K562 (cell line): ENCODE measurements at regions not wholly inside any gene's neighbourhood (a gene's known extent, or its start where the extent isn't known, plus 50 kb on each side); places are given as distances from the start of the nearest gene placed in this dataset.

Source experiments
- ATAC-seq: fragments of 200-7000 bp; cut with Tn5 transposase; 3 replicates; pipeline ENCODE4 v1.9.1; 2020; ENCODE audit warnings: moderate library complexity
- BruUV-seq: library from RNA; stranded (reverse); fragments of 400-500 nt; replicated peaks from 2 replicates; lab custom pipeline; 2021; lab: Mats Ljungman, UMichigan
- CTCF ChIA-PET: fragments of 300-600 bp; formaldehyde crosslinking; extraction: SDS; loops from one replicate; lab custom pipeline; 2021; ENCODE audit warnings: low intra/inter-chr PET ratio; lab: Yijun Ruan, JAX
- POLR2A ChIA-PET: fragments of 300-600, 350-650 bp; sonication (Branson Sonifier 250); formaldehyde crosslinking; extraction: SDS; loops from one replicate; lab custom pipeline; 2021; ENCODE audit warnings: antibody characterized with exemption, inconsistent platforms; lab: Yijun Ruan, JAX
- DNase-seq, 4 experiments: peaks; one replicate each; pipeline versions ENCODE4 v3.0.0 to v3.0.0-alpha.2; 2011 to 2018; ENCODE audit warnings: low spot score in 3 of 4, mixed read lengths in 3 of 4; ENCODE audit errors: extremely low read depth in 1 of 4
- FAIRE-seq: peaks from 2 replicates; lab custom pipeline; 2011; peaks lifted over from hg19 to GRCh38; lab: Jason Lieb, UNC
- H2AFZ ChIP-seq: 2 replicates; pipeline ENCODE4 v1.6.0; 2011; ENCODE audit warnings: low read depth, low read length, control low read depth, inconsistent platforms
- H3K27ac ChIP-seq: fragments of 200-600 bp; 3 replicates; pipeline ENCODE4 v1.8.0; 2011; ENCODE audit warnings: low read depth, mild to moderate bottlenecking, control low read depth, inconsistent platforms, low read length, moderate library complexity, mixed read lengths; ENCODE audit errors: extremely low read depth
- H3K27me3 ChIP-seq, 2 experiments: fragments of 300-600 bp in 1 of 2; 2 replicates in 1 of 2; 3 replicates in 1 of 2; pipeline versions ENCODE4 v1.6.0 to v1.8.0; 2011; ENCODE audit warnings: inconsistent platforms in 2 of 2, low read length in 2 of 2, mild to moderate bottlenecking in 1 of 2, mixed read lengths in 1 of 2, moderate library complexity in 1 of 2; ENCODE audit not compliant: control insufficient read depth in 2 of 2, insufficient read depth in 2 of 2
- H3K36me3 ChIP-seq: fragments of 300-600 bp; 3 replicates; pipeline ENCODE4 v1.8.0; 2011; ENCODE audit warnings: mild to moderate bottlenecking, low read length, inconsistent platforms; ENCODE audit not compliant: control insufficient read depth, insufficient read depth
- H3K4me1 ChIP-seq, 2 experiments: fragments of 200-600 bp in 1 of 2; replicated peaks in 1 of 2; 2 replicates in 1 of 2; 3 replicates in 1 of 2; pipeline versions ENCODE4 v1.5.1 to v1.8.0; 2011; ENCODE audit warnings: inconsistent platforms in 2 of 2, low read length in 2 of 2, mild to moderate bottlenecking in 1 of 2, mixed read lengths in 1 of 2, moderate library complexity in 1 of 2; ENCODE audit not compliant: control insufficient read depth in 2 of 2, insufficient read depth in 2 of 2
- H3K4me2 ChIP-seq: 2 replicates; pipeline ENCODE4 v1.6.1; 2011; ENCODE audit warnings: low read length, control low read depth, inconsistent platforms, mixed read lengths; ENCODE audit not compliant: insufficient read depth
- H3K4me3 ChIP-seq: fragments of 200-600 bp; sonication (generic), shearing (Covaris generic); 2 replicates; pipeline ENCODE4 v1.5.1; 2016; ENCODE audit warnings: control low read depth, inconsistent platforms
- H3K79me2 ChIP-seq: fragments of 200-600 bp; 3 replicates; pipeline ENCODE4 v1.8.0; 2011; ENCODE audit warnings: low read length, inconsistent platforms; ENCODE audit not compliant: control insufficient read depth, insufficient read depth
- H3K9ac ChIP-seq, 2 experiments: 2 replicates each; pipeline versions ENCODE4 v1.6.0 to v1.6.1; 2011; ENCODE audit warnings: low read depth in 2 of 2, low read length in 2 of 2, control low read depth in 1 of 2, inconsistent platforms in 1 of 2, mild to moderate bottlenecking in 1 of 2, mixed read lengths in 1 of 2; ENCODE audit not compliant: insufficient read depth in 1 of 2
- H3K9me1 ChIP-seq: one replicate; pipeline ENCODE4 v1.6.0; 2011; ENCODE audit warnings: inconsistent platforms, mild to moderate bottlenecking, low read length, moderate library complexity; ENCODE audit not compliant: control insufficient read depth, insufficient read depth
- H3K9me3 ChIP-seq: replicated peaks from 2 replicates; pipeline ENCODE4 v1.5.1; 2011; ENCODE audit warnings: low read depth, low read length, inconsistent platforms; ENCODE audit not compliant: control insufficient read depth, insufficient read depth
- H4K20me1 ChIP-seq: replicated peaks from 2 replicates; pipeline ENCODE4 v1.6.1; 2011; ENCODE audit warnings: low read length, inconsistent platforms, mixed read lengths; ENCODE audit not compliant: control insufficient read depth, insufficient read depth
- COPS2 ChIP-seq: fragments of 450-650 bp; conservative IDR thresholded peaks from 2 replicates; pipeline ENCODE4 v1.6.1; 2016; ENCODE audit warnings: mild to moderate bottlenecking, moderate library complexity
- ELF4 ChIP-seq: fragments of 450-650 bp; formaldehyde crosslinking; IDR thresholded peaks from 2 replicates; pipeline ENCODE4 v1.4.0; 2022; ENCODE audit warnings: missing genetic modification characterization
- HEY1 ChIP-seq: fragments of 250-450 bp; sonication (Bioruptor Pico); IDR thresholded peaks from 2 replicates; pipeline ENCODE4 v1.5.0; 2020; ENCODE audit warnings: mild to moderate bottlenecking, moderate library complexity, borderline replicate concordance
- MAFF ChIP-seq: IDR thresholded peaks from 2 replicates; pipeline ENCODE4 v1.6.1; 2012; ENCODE audit warnings: low read length, improper control_type of control experiment
- MECOM ChIP-seq: fragments of 250-450 bp; sonication (Bioruptor Pico); IDR thresholded peaks from 2 replicates; pipeline ENCODE4 v1.8.0; 2022; ENCODE audit warnings: inconsistent platforms
- NEUROD1 ChIP-seq: fragments of 150-350 bp; IDR thresholded peaks from 2 replicates; pipeline ENCODE4 v1.6.1; 2014; ENCODE audit warnings: borderline replicate concordance, low read length, low read depth; ENCODE audit not compliant: partially characterized antibody
- SIN3B ChIP-seq: fragments of 450-650 bp; IDR thresholded peaks from 2 replicates; pipeline ENCODE4 v1.6.1; 2017; ENCODE audit warnings: low read depth, mild to moderate bottlenecking, moderate library complexity
- SIRT6 ChIP-seq: IDR thresholded peaks from one replicate; pipeline ENCODE4 v1.6.1; 2012; ENCODE audit warnings: low read depth, mild to moderate bottlenecking, control low read depth, inconsistent platforms, low read length, moderate library complexity
- SP2 ChIP-seq: IDR thresholded peaks from 2 replicates; pipeline ENCODE4 v1.6.1; 2011; ENCODE audit warnings: mild to moderate bottlenecking, low read depth, low read length, moderate library complexity; ENCODE audit not compliant: poor library complexity, severe bottlenecking; ENCODE audit errors: extremely low read depth
- ZNF232 ChIP-seq: sonication (generic); formaldehyde crosslinking; IDR thresholded peaks from 2 replicates; pipeline ENCODE4 v1.8.0; 2022; ENCODE audit warnings: mild to moderate bottlenecking, missing genetic modification reagents
- ZNF75A ChIP-seq: fragments of 450-650 bp; formaldehyde crosslinking; IDR thresholded peaks from 2 replicates; pipeline ENCODE4 v1.4.0; 2020; ENCODE audit warnings: mild to moderate bottlenecking
- ZNF764 ChIP-seq: fragments of 250-450 bp; sonication (Bioruptor Pico); IDR thresholded peaks from 2 replicates; pipeline ENCODE4 v1.4.0; 2020; ENCODE audit warnings: low read depth, mild to moderate bottlenecking, moderate library complexity
- WGBS: fragments of 100-300 bp; shearing (Covaris generic); methylation state at CpG from one replicate; pipeline ENCODE4 v1.1.6; 2016; ENCODE audit warnings: low coverage, mixed read lengths; ENCODE audit not compliant: insufficient coverage; ENCODE audit errors: missing lambda C conversion rate; 5-methylcytosine and 5-hydroxymethylcytosine counted together
- in situ Hi-C: fragments of 300-500 bp; cut with MboI; formaldehyde crosslinking; loops from 4 replicates; pipeline ENCODE4 v1.15.0; 2018; ENCODE audit warnings: inconsistent platforms, mixed read lengths
- intact Hi-C: fragments of 100-400 bp; cut with micrococcal nuclease; formaldehyde crosslinking; loops from 2 replicates; pipeline ENCODE4 v1.14.2; 2022
- TF ChIP-seq, protein P1 (sequence below): fragments of 450-650 bp; IDR thresholded peaks from 2 replicates; pipeline ENCODE4 v1.6.1; 2017; ENCODE audit warnings: antibody characterized with exemption, mild to moderate bottlenecking
- TF ChIP-seq, protein P2 (sequence below): fragments of 450-650 bp; IDR thresholded peaks from 2 replicates; pipeline ENCODE4 v1.6.1; 2018; ENCODE audit warnings: mild to moderate bottlenecking, low read depth; ENCODE audit not compliant: partially characterized antibody

DNA sequence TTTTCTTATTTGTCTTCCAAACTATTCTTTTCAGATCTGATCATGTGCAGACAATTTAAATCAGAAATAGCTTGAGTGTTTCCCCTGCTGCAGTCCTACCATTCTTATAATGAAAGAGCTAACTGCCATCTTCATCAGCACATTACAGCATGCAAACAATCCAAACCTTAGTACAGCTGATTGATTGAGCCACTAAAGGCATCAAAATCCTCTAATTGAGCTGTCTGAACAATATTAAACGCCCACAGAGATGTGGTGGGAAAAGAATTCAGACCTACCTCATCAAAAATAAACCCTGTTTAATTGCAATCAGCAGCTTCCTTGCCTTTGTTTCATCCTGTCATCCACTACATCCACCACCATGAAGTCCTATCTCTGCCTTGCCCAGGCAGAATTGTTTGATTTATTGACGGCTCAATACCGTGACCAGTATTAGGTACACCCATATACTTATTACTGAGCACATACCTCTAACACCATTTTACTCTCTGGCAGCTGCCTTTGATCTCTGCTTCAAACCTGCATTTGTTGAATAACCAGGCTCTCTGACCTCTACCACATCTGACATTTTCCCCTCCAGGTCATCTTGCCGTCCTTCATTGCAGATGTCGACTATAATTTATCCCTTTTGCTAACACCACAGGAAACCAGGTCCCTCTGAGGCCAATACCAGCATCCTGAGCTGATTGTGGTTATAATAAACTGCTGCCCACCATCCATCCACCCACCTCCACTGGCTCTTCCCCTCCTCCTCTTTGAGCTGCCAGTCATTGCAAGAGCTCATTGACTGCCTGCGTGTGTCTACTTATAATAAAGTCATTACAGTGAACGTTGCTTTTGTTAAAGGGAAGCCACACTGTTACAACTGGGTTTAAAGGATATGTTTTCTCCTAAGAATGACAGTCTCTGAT lies 78.5 kb downstream of the RBM43 start:
- 1% methylated on average over 7 of the region's 7 CpGs for WGBS
- intact Hi-C loops: no loop called here

More for the DNA sequence above, 78.5 kb downstream of the RBM43 start:
- Histone ChIP-seq H4K20me1 (no peaks in the 10 kb centered on the region), H3K4me1 (no peaks in the 10 kb centered on the region), H3K36me3 (no peaks in the 10 kb centered on the region), H2AFZ (no peak overlapping the region), H3K27ac (no peak overlapping the region), H3K9ac (no peak overlapping the region), H3K9me1 (no peaks in the 10 kb centered on the region)
- DNase-seq: no peak
- POLR2A ChIA-PET: interaction anchor here (1.0 kb wide), 1 partner anchor 10 kb away, joined by 3 read pairs; no protein-coding TSS in a partner anchor
- ATAC-seq: no peak; the same call in 2 of the 3 replicates
- BruUV-seq: no TSS peak
- FAIRE-seq: no peak
- in situ Hi-C loops: no loop called here
- TF ChIP-seq, protein P1, sequence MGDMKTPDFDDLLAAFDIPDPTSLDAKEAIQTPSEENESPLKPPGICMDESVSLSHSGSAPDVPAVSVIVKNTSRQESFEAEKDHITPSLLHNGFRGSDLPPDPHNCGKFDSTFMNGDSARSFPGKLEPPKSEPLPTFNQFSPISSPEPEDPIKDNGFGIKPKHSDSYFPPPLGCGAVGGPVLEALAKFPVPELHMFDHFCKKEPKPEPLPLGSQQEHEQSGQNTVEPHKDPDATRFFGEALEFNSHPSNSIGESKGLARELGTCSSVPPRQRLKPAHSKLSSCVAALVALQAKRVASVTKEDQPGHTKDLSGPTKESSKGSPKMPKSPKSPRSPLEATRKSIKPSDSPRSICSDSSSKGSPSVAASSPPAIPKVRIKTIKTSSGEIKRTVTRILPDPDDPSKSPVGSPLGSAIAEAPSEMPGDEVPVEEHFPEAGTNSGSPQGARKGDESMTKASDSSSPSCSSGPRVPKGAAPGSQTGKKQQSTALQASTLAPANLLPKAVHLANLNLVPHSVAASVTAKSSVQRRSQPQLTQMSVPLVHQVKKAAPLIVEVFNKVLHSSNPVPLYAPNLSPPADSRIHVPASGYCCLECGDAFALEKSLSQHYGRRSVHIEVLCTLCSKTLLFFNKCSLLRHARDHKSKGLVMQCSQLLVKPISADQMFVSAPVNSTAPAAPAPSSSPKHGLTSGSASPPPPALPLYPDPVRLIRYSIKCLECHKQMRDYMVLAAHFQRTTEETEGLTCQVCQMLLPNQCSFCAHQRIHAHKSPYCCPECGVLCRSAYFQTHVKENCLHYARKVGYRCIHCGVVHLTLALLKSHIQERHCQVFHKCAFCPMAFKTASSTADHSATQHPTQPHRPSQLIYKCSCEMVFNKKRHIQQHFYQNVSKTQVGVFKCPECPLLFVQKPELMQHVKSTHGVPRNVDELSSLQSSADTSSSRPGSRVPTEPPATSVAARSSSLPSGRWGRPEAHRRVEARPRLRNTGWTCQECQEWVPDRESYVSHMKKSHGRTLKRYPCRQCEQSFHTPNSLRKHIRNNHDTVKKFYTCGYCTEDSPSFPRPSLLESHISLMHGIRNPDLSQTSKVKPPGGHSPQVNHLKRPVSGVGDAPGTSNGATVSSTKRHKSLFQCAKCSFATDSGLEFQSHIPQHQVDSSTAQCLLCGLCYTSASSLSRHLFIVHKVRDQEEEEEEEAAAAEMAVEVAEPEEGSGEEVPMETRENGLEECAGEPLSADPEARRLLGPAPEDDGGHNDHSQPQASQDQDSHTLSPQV: no peak
- TF ChIP-seq ZNF764 (no peak), NEUROD1 (no peak), ZNF75A (CRISPR knock-in tag) (no peak), SP2 (no peak), COPS2 (no peak), SIRT6 (no peak), MECOM (CRISPR knock-in tag) (no peak), ELF4 (no peak), MAFF (no peak), ZNF232 (CRISPR knock-in tag) (no peak), SIN3B (no peak), HEY1 (CRISPR knock-in tag) (no peak)
- TF ChIP-seq, protein P2, sequence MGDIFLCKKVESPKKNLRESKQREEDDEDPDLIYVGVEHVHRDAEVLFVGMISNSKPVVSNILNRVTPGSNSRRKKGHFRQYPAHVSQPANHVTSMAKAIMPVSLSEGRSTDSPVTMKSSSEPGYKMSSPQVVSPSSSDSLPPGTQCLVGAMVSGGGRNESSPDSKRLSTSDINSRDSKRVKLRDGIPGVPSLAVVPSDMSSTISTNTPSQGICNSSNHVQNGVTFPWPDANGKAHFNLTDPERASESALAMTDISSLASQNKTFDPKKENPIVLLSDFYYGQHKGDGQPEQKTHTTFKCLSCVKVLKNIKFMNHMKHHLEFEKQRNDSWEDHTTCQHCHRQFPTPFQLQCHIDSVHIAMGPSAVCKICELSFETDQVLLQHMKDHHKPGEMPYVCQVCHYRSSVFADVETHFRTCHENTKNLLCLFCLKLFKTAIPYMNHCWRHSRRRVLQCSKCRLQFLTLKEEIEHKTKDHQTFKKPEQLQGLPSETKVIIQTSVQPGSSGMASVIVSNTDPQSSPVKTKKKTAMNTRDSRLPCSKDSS: no peak
- TF ChIP-seq, all 486 proteins: peak for 0
- Histone ChIP-seq H3K9me3 (no peaks in the 10 kb centered on the region), H3K4me3 (no peak overlapping the region), H3K79me2 (no peaks in the 10 kb centered on the region), H3K27me3 (no peaks in the 10 kb centered on the region), H3K4me2 (no peak overlapping the region)
- CTCF ChIA-PET: no interaction called here
